Liver (tissue), 8 donors: ENCODE measurements at regions not wholly inside any gene's neighbourhood (a gene's known extent, or its start where the extent isn't known, plus 50 kb on each side); places are given as distances from the start of the nearest gene placed in this dataset.

Experiments used
- DNase-seq: peaks from one replicate; pipeline ENCODE4 v3.0.0-alpha.2; 2017; ENCODE audit warnings: low spot score
- H3K27ac ChIP-seq, 2 donors: one replicate each; pipeline ENCODE4 v1.7.0; 2013; ENCODE audit warnings: inconsistent platforms in 2 of 2, low read length in 2 of 2, control low read depth in 1 of 2, low read depth in 1 of 2, mild to moderate bottlenecking in 1 of 2
- H3K27me3 ChIP-seq, 4 donors: one replicate each; pipeline versions ENCODE4 v1.6.1 to v1.7.0; 2013; ENCODE audit warnings: low read length in 3 of 4, inconsistent platforms in 1 of 4, mild to moderate bottlenecking in 1 of 4, moderate library complexity in 1 of 4; ENCODE audit not compliant: control insufficient read depth in 4 of 4, insufficient read depth in 4 of 4
- H3K36me3 ChIP-seq, 4 donors: one replicate each; pipeline versions ENCODE4 v1.6.1 to v1.7.0; 2013; ENCODE audit warnings: low read length in 3 of 4, mild to moderate bottlenecking in 3 of 4, low read depth in 1 of 4, moderate library complexity in 1 of 4; ENCODE audit not compliant: control insufficient read depth in 4 of 4, insufficient read depth in 3 of 4
- H3K4me1 ChIP-seq, 4 donors: one replicate each; pipeline versions ENCODE4 v1.6.1 to v1.7.0; 2013; ENCODE audit warnings: low read length in 3 of 4, mild to moderate bottlenecking in 3 of 4, moderate library complexity in 1 of 4; ENCODE audit not compliant: control insufficient read depth in 4 of 4, insufficient read depth in 4 of 4
- H3K4me3 ChIP-seq, 3 donors: one replicate each; pipeline versions ENCODE4 v1.6.1 to v1.7.0; 2013; ENCODE audit warnings: low read length in 3 of 3, control low read depth in 1 of 3, low read depth in 1 of 3, mild to moderate bottlenecking in 1 of 3
- H3K9ac ChIP-seq, 2 donors: one replicate each; pipeline ENCODE4 v1.7.0; 2013; ENCODE audit warnings: low read length in 2 of 2, mild to moderate bottlenecking in 2 of 2, moderate library complexity in 2 of 2, control low read depth in 1 of 2, low read depth in 1 of 2
- H3K9me3 ChIP-seq, 4 donors: one replicate each; pipeline versions ENCODE4 v1.6.1 to v1.7.0; 2013; ENCODE audit warnings: low read length in 3 of 4; ENCODE audit not compliant: control insufficient read depth in 4 of 4
- EGR1 ChIP-seq, 2 donors: IDR thresholded peaks; 2 replicates each; pipeline ENCODE4 v1.6.1; 2016 to 2018; ENCODE audit warnings: antibody characterized with exemption in 2 of 2, low read depth in 2 of 2
- FOXA1 ChIP-seq: IDR thresholded peaks from 2 replicates; pipeline ENCODE4 v1.6.1; 2016; ENCODE audit warnings: antibody characterized with exemption
- FOXA2 ChIP-seq: IDR thresholded peaks from 2 replicates; pipeline ENCODE4 v1.6.1; 2016; ENCODE audit warnings: antibody characterized with exemption
- GABPA ChIP-seq, 2 donors: IDR thresholded peaks in 1 of 2; conservative IDR thresholded peaks in 1 of 2; 2 replicates each; pipeline ENCODE4 v1.6.1; 2016; ENCODE audit warnings: antibody characterized with exemption in 2 of 2, mild to moderate bottlenecking in 1 of 2, moderate library complexity in 1 of 2
- HNF4A ChIP-seq, 2 donors: conservative IDR thresholded peaks; 2 replicates each; pipeline ENCODE4 v1.6.1; 2016; ENCODE audit warnings: antibody characterized with exemption in 2 of 2, mild to moderate bottlenecking in 2 of 2
- HNF4G ChIP-seq: IDR thresholded peaks from 2 replicates; pipeline ENCODE4 v1.6.1; 2016; ENCODE audit warnings: antibody characterized with exemption
- JUND ChIP-seq, 2 donors: IDR thresholded peaks; 2 replicates each; pipeline ENCODE4 v1.6.1; 2016; ENCODE audit warnings: antibody characterized with exemption in 2 of 2
- NR2F2 ChIP-seq: IDR thresholded peaks from 2 replicates; pipeline ENCODE4 v1.6.1; 2016; ENCODE audit warnings: antibody characterized with exemption
- RAD21 ChIP-seq, 2 donors: IDR thresholded peaks; 2 replicates each; pipeline ENCODE4 v1.6.1; 2016; ENCODE audit warnings: antibody characterized with exemption in 2 of 2, mild to moderate bottlenecking in 2 of 2
- RXRA ChIP-seq, 2 donors: IDR thresholded peaks; 2 replicates each; pipeline ENCODE4 v1.6.1; 2017 to 2018; ENCODE audit warnings: antibody characterized with exemption in 2 of 2, mild to moderate bottlenecking in 1 of 2
- SP1 ChIP-seq: IDR thresholded peaks from 2 replicates; pipeline ENCODE4 v1.6.1; 2018; ENCODE audit warnings: antibody characterized with exemption, mild to moderate bottlenecking
- TAF1 ChIP-seq: conservative IDR thresholded peaks from 2 replicates; pipeline ENCODE4 v1.6.1; 2016; ENCODE audit warnings: antibody characterized with exemption, mild to moderate bottlenecking
- YY1 ChIP-seq: IDR thresholded peaks from 2 replicates; pipeline ENCODE4 v1.6.1; 2016; ENCODE audit warnings: antibody characterized with exemption, mild to moderate bottlenecking
- WGBS: extraction: QIAGEN DNeasy Blood & Tissue Kit; methylation state at CpG from one replicate; pipeline ENCODE4 v1.1.7; 2013; 5-methylcytosine and 5-hydroxymethylcytosine counted together
- TF ChIP-seq, protein P1 (sequence below): fragments of 150-350 bp; IDR thresholded peaks from 2 replicates; pipeline ENCODE4 v1.5.1; 2017; ENCODE audit warnings: improper control_type of control experiment, low read depth, low read length; ENCODE audit not compliant: missing input control
- TF ChIP-seq, protein P2 (sequence below): IDR thresholded peaks from 2 replicates; pipeline ENCODE4 v1.6.1; 2016; ENCODE audit warnings: antibody characterized with exemption
- TF ChIP-seq, protein P3 (sequence below): IDR thresholded peaks from 2 replicates; pipeline ENCODE4 v1.6.1; 2016; ENCODE audit warnings: antibody characterized with exemption
- TF ChIP-seq, protein P4 (sequence below): IDR thresholded peaks from 2 replicates; pipeline ENCODE4 v1.6.1; 2016; ENCODE audit warnings: antibody characterized with exemption, mild to moderate bottlenecking
- TF ChIP-seq, protein P5 (sequence below): IDR thresholded peaks from 2 replicates; pipeline ENCODE4 v1.6.1; 2016; ENCODE audit warnings: antibody characterized with exemption
- donor health status: healthy.
- donor health status: healthy.
- donor health status: healthy.
- donor health status: healthy.
- donor health status: healthy.

DNA sequence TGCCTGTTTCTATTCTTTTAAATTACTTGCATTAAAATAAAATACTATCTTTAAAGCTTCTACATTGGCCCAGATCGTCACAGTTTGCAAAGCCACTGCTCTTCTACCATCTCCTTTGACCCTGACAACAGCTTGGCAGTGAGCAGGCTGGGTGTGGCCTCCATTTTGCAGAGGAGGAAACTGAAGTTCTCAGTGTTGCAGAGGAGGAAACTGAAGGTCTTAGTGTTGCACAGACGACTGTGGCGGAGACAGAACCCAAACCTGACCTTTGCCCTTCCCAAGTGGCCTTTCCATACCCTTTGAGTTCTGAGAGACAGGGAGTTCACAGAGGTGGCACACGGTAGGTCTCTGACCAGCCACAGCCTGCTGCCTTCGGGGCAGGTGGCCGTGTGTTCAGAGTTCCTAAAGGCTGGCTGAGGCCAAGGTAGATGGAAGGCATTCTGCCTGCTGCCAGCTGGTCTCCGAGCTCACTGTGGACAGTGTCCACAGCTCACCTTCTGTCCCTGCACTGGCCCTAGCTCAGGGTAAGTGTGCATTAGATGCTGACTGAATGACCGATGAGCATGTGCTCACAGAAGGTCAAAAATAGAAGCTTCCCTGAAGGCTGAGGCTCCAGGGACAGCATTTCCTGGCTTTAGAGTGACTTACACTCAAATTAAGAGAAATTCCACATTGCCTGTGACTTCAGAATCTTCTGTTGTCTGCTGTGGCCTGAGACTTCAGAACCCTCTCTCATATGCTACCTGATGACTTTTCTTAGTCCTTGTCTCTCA, 113.5 kb upstream of the SLC24A3 start:
- Histone ChIP-seq H3K27ac (no peak overlapping the region), H3K4me3 (no peak overlapping the region), H3K36me3 (no peaks in the 10 kb centered on the region), H3K9ac (no peak overlapping the region), H3K9me3 (no peaks in the 10 kb centered on the region), H3K27me3 (no peaks in the 10 kb centered on the region), H3K4me1 (no peaks in the 10 kb centered on the region)
- no peak for DNase-seq
- 65% methylated on average over 8 of the region's 8 CpGs for WGBS
- no peak for TF ChIP-seq NR2F2
- TF ChIP-seq, protein P1, sequence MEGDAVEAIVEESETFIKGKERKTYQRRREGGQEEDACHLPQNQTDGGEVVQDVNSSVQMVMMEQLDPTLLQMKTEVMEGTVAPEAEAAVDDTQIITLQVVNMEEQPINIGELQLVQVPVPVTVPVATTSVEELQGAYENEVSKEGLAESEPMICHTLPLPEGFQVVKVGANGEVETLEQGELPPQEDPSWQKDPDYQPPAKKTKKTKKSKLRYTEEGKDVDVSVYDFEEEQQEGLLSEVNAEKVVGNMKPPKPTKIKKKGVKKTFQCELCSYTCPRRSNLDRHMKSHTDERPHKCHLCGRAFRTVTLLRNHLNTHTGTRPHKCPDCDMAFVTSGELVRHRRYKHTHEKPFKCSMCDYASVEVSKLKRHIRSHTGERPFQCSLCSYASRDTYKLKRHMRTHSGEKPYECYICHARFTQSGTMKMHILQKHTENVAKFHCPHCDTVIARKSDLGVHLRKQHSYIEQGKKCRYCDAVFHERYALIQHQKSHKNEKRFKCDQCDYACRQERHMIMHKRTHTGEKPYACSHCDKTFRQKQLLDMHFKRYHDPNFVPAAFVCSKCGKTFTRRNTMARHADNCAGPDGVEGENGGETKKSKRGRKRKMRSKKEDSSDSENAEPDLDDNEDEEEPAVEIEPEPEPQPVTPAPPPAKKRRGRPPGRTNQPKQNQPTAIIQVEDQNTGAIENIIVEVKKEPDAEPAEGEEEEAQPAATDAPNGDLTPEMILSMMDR = no peak
- no peak for TF ChIP-seq JUND (IDR thresholded peaks at IDR 0.05)
- TF ChIP-seq, protein P2, sequence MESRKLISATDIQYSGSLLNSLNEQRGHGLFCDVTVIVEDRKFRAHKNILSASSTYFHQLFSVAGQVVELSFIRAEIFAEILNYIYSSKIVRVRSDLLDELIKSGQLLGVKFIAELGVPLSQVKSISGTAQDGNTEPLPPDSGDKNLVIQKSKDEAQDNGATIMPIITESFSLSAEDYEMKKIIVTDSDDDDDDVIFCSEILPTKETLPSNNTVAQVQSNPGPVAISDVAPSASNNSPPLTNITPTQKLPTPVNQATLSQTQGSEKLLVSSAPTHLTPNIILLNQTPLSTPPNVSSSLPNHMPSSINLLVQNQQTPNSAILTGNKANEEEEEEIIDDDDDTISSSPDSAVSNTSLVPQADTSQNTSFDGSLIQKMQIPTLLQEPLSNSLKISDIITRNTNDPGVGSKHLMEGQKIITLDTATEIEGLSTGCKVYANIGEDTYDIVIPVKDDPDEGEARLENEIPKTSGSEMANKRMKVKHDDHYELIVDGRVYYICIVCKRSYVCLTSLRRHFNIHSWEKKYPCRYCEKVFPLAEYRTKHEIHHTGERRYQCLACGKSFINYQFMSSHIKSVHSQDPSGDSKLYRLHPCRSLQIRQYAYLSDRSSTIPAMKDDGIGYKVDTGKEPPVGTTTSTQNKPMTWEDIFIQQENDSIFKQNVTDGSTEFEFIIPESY = no peak
- TF ChIP-seq FOXA2 = no peak
- TF ChIP-seq EGR1 (IDR thresholded peaks at IDR 0.05; ENCODE audit: low read depth in 2 of 2) = no peak
- TF ChIP-seq, protein P3, sequence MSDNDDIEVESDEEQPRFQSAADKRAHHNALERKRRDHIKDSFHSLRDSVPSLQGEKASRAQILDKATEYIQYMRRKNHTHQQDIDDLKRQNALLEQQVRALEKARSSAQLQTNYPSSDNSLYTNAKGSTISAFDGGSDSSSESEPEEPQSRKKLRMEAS = no peak
- no peak for TF ChIP-seq GABPA (IDR thresholded peaks at IDR 0.05 in 1 of 2, conservative IDR thresholded peaks at IDR 0.05 in 1 of 2)
- no peak for TF ChIP-seq YY1
- no peak for TF ChIP-seq FOXA1
- TF ChIP-seq, protein P4, sequence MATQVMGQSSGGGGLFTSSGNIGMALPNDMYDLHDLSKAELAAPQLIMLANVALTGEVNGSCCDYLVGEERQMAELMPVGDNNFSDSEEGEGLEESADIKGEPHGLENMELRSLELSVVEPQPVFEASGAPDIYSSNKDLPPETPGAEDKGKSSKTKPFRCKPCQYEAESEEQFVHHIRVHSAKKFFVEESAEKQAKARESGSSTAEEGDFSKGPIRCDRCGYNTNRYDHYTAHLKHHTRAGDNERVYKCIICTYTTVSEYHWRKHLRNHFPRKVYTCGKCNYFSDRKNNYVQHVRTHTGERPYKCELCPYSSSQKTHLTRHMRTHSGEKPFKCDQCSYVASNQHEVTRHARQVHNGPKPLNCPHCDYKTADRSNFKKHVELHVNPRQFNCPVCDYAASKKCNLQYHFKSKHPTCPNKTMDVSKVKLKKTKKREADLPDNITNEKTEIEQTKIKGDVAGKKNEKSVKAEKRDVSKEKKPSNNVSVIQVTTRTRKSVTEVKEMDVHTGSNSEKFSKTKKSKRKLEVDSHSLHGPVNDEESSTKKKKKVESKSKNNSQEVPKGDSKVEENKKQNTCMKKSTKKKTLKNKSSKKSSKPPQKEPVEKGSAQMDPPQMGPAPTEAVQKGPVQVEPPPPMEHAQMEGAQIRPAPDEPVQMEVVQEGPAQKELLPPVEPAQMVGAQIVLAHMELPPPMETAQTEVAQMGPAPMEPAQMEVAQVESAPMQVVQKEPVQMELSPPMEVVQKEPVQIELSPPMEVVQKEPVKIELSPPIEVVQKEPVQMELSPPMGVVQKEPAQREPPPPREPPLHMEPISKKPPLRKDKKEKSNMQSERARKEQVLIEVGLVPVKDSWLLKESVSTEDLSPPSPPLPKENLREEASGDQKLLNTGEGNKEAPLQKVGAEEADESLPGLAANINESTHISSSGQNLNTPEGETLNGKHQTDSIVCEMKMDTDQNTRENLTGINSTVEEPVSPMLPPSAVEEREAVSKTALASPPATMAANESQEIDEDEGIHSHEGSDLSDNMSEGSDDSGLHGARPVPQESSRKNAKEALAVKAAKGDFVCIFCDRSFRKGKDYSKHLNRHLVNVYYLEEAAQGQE = no peak
- TF ChIP-seq HNF4G = no peak
- no peak for TF ChIP-seq HNF4A (conservative IDR thresholded peaks at IDR 0.05)
- no peak for TF ChIP-seq SP1
- TF ChIP-seq RXRA (IDR thresholded peaks at IDR 0.05) = no peak
- no peak for TF ChIP-seq TAF1
- TF ChIP-seq, protein P5, sequence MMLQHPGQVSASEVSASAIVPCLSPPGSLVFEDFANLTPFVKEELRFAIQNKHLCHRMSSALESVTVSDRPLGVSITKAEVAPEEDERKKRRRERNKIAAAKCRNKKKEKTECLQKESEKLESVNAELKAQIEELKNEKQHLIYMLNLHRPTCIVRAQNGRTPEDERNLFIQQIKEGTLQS = no peak
- TF ChIP-seq RAD21 (IDR thresholded peaks at IDR 0.05) = no peak
